Activated CD4-positive, alpha-beta memory T cell treated with anti-CD3 and anti-CD28 coated beads, Interleukin-2, amount 10 ng/mL, durations not matched to agents 7 days and 5 days (primary cell): ENCODE measurements at regions not wholly inside any gene's neighbourhood (a gene's known extent, or its start where the extent isn't known, plus 50 kb on each side); places are given as distances from the start of the nearest gene placed in this dataset.

ENCODE experiments used
- CTCF ChIA-PET: fragments of 350-600 bp; sonication (Branson Sonifier 250); formaldehyde crosslinking; loops from one replicate; lab custom pipeline; 2021; ENCODE audit warnings: antibody characterized with exemption, inconsistent platforms; lab: Charles Lee
- POLR2A ChIA-PET: fragments of 350-600 bp; sonication (Branson Sonifier 250); formaldehyde crosslinking; loops from one replicate; lab custom pipeline; 2021; ENCODE audit warnings: antibody characterized with exemption; lab: Charles Lee
- DNase-seq: peaks from one replicate; pipeline ENCODE4 v3.0.0-alpha.2; 2020
- H3K27ac Mint-ChIP-seq: one replicate; pipeline ENCODE4 v1.8.0; 2021; ENCODE audit warnings: mild to moderate bottlenecking, mixed read lengths
- H3K27me3 Mint-ChIP-seq: one replicate; pipeline ENCODE4 v1.8.0; 2021; ENCODE audit warnings: mixed read lengths
- H3K36me3 Mint-ChIP-seq: one replicate; pipeline ENCODE4 v1.8.0; 2021; ENCODE audit warnings: low read depth, mixed read lengths
- H3K4me1 Mint-ChIP-seq: one replicate; pipeline ENCODE4 v1.8.0; 2021; ENCODE audit warnings: mixed read lengths
- H3K4me3 Mint-ChIP-seq: one replicate; pipeline ENCODE4 v1.8.0; 2021; ENCODE audit warnings: mild to moderate bottlenecking, mixed read lengths
- H3K9me3 Mint-ChIP-seq: one replicate; pipeline ENCODE4 v1.8.0; 2021; ENCODE audit warnings: mixed read lengths

- H3K4me1 Mint-ChIP-seq: no peaks in the 10 kb centered on the region
- H3K9me3 Mint-ChIP-seq: no peaks in the 10 kb centered on the region
- CTCF ChIA-PET: no interaction called here
- POLR2A ChIA-PET: no interaction called here
- no peak for DNase-seq
- no peak overlapping the region for H3K4me3 Mint-ChIP-seq
- H3K36me3 Mint-ChIP-seq: no peaks in the 10 kb centered on the region
- H3K27ac Mint-ChIP-seq: no peak overlapping the region
- no peaks in the 10 kb centered on the region for H3K27me3 Mint-ChIP-seq
These were observed 106.5 kb downstream of the DACT2 start for GRCh38 chr6:168213121-168213524.

- H3K27ac Mint-ChIP-seq: no peak overlapping the region
- POLR2A ChIA-PET: no interaction called here
These were observed 107.2 kb downstream of the DACT2 start for GRCh38 chr6:168212362-168212761.

GRCh38 chr6:168211681-168212080 is 107.9 kb downstream of the DACT2 start:
- H3K36me3 Mint-ChIP-seq: no peaks in the 10 kb centered on the region
- ChIA-PET CTCF (no interaction called here), POLR2A (no interaction called here)
- DNase-seq: no peak
- H3K27ac Mint-ChIP-seq: no peak overlapping the region
- no peaks in the 10 kb centered on the region for H3K4me1 Mint-ChIP-seq
- H3K27me3 Mint-ChIP-seq: no peaks in the 10 kb centered on the region
- no peaks in the 10 kb centered on the region for H3K9me3 Mint-ChIP-seq
- H3K4me3 Mint-ChIP-seq: no peak overlapping the region

More at GRCh38 chr6:168212362-168212761, 107.2 kb downstream of the DACT2 start:
- no peaks in the 10 kb centered on the region for H3K9me3 Mint-ChIP-seq
- CTCF ChIA-PET: no interaction called here
- no peaks in the 10 kb centered on the region for H3K4me1 Mint-ChIP-seq
- no peaks in the 10 kb centered on the region for H3K36me3 Mint-ChIP-seq
- no peak for DNase-seq
- H3K27me3 Mint-ChIP-seq: no peaks in the 10 kb centered on the region
- no peak overlapping the region for H3K4me3 Mint-ChIP-seq

DNA sequence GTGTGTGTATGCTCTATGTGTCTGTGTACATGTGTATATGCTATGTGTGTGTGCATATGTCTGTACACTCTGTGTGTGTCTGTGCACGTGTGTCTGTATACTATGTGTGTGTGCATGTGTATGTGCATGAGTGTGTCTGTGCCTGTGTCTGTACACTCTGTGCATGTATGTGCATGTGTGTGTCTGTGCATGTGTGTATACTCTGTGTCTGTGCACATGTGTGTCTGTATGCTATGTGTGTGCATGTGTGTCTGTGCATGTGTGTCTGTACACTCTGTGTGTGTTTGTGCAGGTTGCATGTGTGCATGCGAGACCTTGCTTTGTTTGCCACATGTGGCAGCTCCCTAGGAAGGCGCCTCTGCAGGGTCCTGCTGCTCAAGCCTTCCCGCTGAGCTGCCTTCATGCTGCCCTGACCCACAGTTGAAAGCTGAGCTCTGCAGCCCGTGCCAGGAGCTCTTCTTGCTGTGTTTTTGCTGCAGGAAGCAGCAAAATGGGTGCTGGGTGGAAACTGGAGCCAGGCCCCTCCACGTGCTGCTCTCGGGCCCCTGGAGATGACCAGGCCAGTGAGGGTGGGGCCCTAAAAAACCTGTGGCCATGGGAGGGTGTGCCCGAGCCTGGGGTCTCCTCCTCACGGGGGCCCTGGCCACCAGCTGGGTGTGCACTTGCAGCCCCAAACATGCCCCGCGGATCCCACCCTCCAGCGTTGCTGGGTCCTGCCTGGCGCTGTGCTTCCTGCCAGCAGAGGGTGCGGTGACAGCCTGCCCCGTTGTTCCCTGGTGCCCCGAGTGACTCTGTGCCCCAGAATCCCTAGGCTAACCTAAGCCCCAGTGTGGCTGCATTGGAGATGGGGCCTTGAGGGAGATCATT is 109.1 kb downstream of the DACT2 start:
- Mint-ChIP-seq H3K27me3 (no peaks in the 10 kb centered on the region), H3K4me3 (no peak overlapping the region), H3K4me1 (no peaks in the 10 kb centered on the region), H3K36me3 (no peaks in the 10 kb centered on the region), H3K9me3 (no peaks in the 10 kb centered on the region), H3K27ac (no peak overlapping the region)
- ChIA-PET CTCF (no interaction called here), POLR2A (no interaction called here)
- DNase-seq: no peak

DNA sequence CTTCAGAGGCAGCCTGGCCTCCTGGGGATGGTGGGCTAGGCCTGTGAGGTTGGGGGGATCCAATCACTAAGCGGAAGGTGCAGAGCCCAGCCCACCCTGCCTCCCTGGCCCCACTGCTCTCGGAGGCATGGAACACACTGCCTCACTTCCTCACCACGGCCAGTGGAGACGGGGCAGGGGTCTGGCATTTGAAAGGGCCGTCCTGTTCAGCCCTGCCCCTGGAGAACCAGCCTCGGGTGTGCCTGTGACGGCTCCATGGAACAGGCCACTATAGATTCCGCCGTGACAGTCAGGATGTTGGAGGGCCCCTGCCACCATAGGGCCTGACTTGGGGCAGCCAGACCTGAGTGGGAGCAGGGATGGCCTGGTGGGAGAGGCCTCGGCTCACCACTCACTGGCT is 110.2 kb downstream of the DACT2 start:
- DNase-seq: no peak
- ChIA-PET CTCF (no interaction called here), POLR2A (no interaction called here)
- H3K4me1 Mint-ChIP-seq: no peaks in the 10 kb centered on the region
- H3K27ac Mint-ChIP-seq: no peak overlapping the region
- no peaks in the 10 kb centered on the region for H3K27me3 Mint-ChIP-seq
- no peaks in the 10 kb centered on the region for H3K36me3 Mint-ChIP-seq
- H3K9me3 Mint-ChIP-seq: no peaks in the 10 kb centered on the region
- no peak overlapping the region for H3K4me3 Mint-ChIP-seq

DNA sequence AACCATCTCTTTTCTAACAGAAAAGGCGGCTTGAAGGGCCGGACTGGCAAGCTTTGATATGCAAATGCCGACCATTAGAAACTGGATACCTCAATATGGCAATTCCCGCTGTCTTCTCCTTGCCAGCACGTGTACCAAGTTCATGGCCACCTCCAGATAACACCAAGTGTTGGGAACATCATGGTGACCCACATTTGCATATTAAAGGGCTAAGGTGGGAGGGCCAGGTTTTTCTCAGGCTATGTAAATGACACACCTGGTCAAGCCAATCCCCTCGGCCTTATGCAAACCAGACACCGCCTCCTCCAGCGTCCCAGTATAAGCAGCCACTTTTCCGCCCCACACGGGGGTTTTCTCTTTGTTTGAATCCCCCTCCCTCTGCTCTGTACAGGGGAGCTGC is 110.7 kb downstream of the DACT2 start:
- no peak overlapping the region for H3K4me3 Mint-ChIP-seq
- no peak overlapping the region for H3K27ac Mint-ChIP-seq
- H3K27me3 Mint-ChIP-seq: peaks cover 5% of the 10 kb centered on the region
- no peaks in the 10 kb centered on the region for H3K9me3 Mint-ChIP-seq
- POLR2A ChIA-PET: no interaction called here
- no peak for DNase-seq
- no peaks in the 10 kb centered on the region for H3K4me1 Mint-ChIP-seq
- no peaks in the 10 kb centered on the region for H3K36me3 Mint-ChIP-seq
- CTCF ChIA-PET: no interaction called here

- Mint-ChIP-seq H3K9me3 (no peaks in the 10 kb centered on the region), H3K27me3 (peaks cover 8% of the 10 kb centered on the region), H3K4me3 (no peak overlapping the region), H3K4me1 (no peaks in the 10 kb centered on the region), H3K36me3 (no peaks in the 10 kb centered on the region), H3K27ac (no peak overlapping the region)
- ChIA-PET CTCF (no interaction called here), POLR2A (no interaction called here)
- no peak for DNase-seq
These were observed 111.2 kb downstream of the DACT2 start for GRCh38 chr6:168208402-168208801.

GRCh38 chr6:168207421-168208175 is 112.0 kb downstream of the DACT2 start:
- ChIA-PET POLR2A (no interaction called here), CTCF (no interaction called here)
- Mint-ChIP-seq H3K36me3 (no peaks in the 10 kb centered on the region), H3K9me3 (no peaks in the 10 kb centered on the region), H3K4me3 (no peak overlapping the region), H3K4me1 (no peaks in the 10 kb centered on the region), H3K27me3 (peaks cover 12% of the 10 kb centered on the region), H3K27ac (no peak overlapping the region)
- no peak for DNase-seq

- POLR2A ChIA-PET: no interaction called here
- no peaks in the 10 kb centered on the region for H3K9me3 Mint-ChIP-seq
- CTCF ChIA-PET: no interaction called here
- no peaks in the 10 kb centered on the region for H3K36me3 Mint-ChIP-seq
- H3K4me1 Mint-ChIP-seq: no peaks in the 10 kb centered on the region
- DNase-seq: no peak
- H3K27ac Mint-ChIP-seq: no peak overlapping the region
- peaks cover 16% of the 10 kb centered on the region for H3K27me3 Mint-ChIP-seq
- no peak overlapping the region for H3K4me3 Mint-ChIP-seq
These were observed 112.8 kb downstream of the DACT2 start for GRCh38 chr6:168206661-168207274.

GRCh38 chr6:168206186-168206585 is 113.4 kb downstream of the DACT2 start:
- CTCF ChIA-PET: no interaction called here
- H3K4me1 Mint-ChIP-seq: no peaks in the 10 kb centered on the region
- no peak overlapping the region for H3K27ac Mint-ChIP-seq
- peaks cover 16% of the 10 kb centered on the region for H3K27me3 Mint-ChIP-seq
- H3K9me3 Mint-ChIP-seq: no peaks in the 10 kb centered on the region
- no peak overlapping the region for H3K4me3 Mint-ChIP-seq
- POLR2A ChIA-PET: no interaction called here
- DNase-seq: no peak
- H3K36me3 Mint-ChIP-seq: no peaks in the 10 kb centered on the region

- no peaks in the 10 kb centered on the region for H3K36me3 Mint-ChIP-seq
- H3K4me1 Mint-ChIP-seq: no peaks in the 10 kb centered on the region
- no peak for DNase-seq
- CTCF ChIA-PET: no interaction called here
- no peak overlapping the region for H3K4me3 Mint-ChIP-seq
- H3K9me3 Mint-ChIP-seq: no peaks in the 10 kb centered on the region
- POLR2A ChIA-PET: no interaction called here
- no peak overlapping the region for H3K27ac Mint-ChIP-seq
- peaks cover 16% of the 10 kb centered on the region for H3K27me3 Mint-ChIP-seq
These were observed 117.8 kb downstream of the DACT2 start for GRCh38 chr6:168201799-168202198.

GRCh38 chr6:168201383-168201782 is 118.2 kb downstream of the DACT2 start:
- Mint-ChIP-seq H3K36me3 (no peaks in the 10 kb centered on the region), H3K27ac (no peak overlapping the region)
- CTCF ChIA-PET: no interaction called here

DNA sequence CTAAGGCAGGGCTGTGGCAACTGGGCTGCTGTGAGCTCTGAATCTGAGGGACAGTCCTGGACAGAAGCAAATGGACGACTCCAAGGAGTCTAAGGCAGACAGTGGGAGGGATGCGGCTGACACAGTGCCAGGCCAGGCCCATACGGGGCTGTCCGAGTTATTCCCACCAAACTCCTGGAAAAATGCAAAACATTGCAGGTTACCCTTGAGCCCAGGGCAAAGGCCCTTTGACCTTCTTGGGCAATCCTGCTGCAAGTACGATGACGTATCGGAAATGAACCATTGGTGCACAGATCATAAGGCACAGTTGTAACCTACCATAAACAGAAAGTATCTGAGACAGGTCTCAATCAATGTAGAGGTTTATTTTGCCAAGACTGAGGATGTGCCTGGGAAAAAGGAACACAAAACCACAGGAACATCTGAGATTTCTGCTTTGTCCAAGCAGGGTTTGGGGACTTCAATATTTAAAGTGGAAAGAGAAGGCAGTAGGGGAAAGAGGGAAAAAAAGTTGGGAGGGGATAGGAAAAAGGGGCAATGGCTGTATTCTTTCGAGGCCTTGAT is 118.9 kb downstream of the DACT2 start:
- peaks cover 16% of the 10 kb centered on the region for H3K27me3 Mint-ChIP-seq
- H3K27ac Mint-ChIP-seq: no peak overlapping the region
- H3K4me3 Mint-ChIP-seq: no peak overlapping the region
- POLR2A ChIA-PET: no interaction called here
- CTCF ChIA-PET: no interaction called here
- H3K36me3 Mint-ChIP-seq: no peaks in the 10 kb centered on the region
- no peak for DNase-seq
- no peaks in the 10 kb centered on the region for H3K9me3 Mint-ChIP-seq
- H3K4me1 Mint-ChIP-seq: no peaks in the 10 kb centered on the region

More at GRCh38 chr6:168201383-168201782, 118.2 kb downstream of the DACT2 start:
- no peak overlapping the region for H3K4me3 Mint-ChIP-seq
- H3K27me3 Mint-ChIP-seq: peaks cover 16% of the 10 kb centered on the region
- POLR2A ChIA-PET: no interaction called here
- H3K4me1 Mint-ChIP-seq: no peaks in the 10 kb centered on the region
- no peak for DNase-seq
- no peaks in the 10 kb centered on the region for H3K9me3 Mint-ChIP-seq
